Dermis blood vessel endothelial cell (primary cell): ENCODE measurements at regions not wholly inside any gene's neighbourhood (a gene's known extent, or its start where the extent isn't known, plus 50 kb on each side); places are given as distances from the start of the nearest gene placed in this dataset.

Experiments
- DNase-seq: peaks from one replicate; pipeline ENCODE4 v3.0.0; 2010

- no peak for DNase-seq
Measured at GRCh38 chr1:79441238-79441637, 434.7 kb upstream of the ADGRL4 start.

- DNase-seq: no peak
Measured at GRCh38 chr1:79437540-79437939, 431.0 kb upstream of the ADGRL4 start.

DNA sequence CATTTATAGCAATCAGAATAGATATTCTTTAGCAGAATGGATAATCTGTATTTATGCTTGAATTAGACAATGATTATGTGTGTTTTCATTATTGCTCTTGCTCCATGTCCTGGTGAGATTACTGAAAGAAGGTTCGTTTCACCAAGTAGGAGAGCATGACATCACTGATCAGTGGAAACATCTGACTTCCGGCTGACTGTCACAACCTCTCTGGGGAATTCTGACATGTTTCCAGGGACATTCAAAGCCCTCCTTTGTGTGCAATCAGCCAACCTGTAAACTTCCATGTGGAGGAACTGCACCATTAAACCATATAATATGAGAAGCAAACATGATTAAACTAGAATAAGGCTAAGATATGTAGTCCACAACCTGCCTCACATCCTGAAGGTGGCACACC lies 424.8 kb upstream of the ADGRL4 start:
- DNase-seq: peak; percentile 13

GRCh38 chr1:79430437-79430836 lies 423.9 kb upstream of the ADGRL4 start:
- DNase-seq: no peak

- no peak for DNase-seq
Measured at GRCh38 chr1:79422726-79423125, 416.2 kb upstream of the ADGRL4 start.

DNA sequence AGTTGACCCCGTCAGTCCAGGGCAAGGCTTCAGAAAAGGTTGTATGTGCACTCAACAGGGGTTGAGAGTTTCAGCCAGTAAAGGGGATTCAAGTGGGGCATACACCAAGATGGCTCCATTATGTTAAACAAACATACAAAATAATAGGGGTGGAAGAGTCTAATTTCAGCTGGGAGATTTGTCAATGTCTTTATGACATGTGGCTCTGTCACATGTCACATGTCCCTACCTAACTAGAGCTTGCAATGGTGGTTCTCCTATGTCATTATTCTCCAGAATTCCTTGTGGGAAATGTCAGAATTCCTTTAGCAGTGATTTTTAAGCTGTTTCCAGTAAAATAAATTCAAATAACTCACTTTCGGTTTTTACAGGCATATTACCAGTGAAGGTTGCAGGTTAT lies 392.0 kb upstream of the ADGRL4 start:
- DNase-seq: no peak

DNA sequence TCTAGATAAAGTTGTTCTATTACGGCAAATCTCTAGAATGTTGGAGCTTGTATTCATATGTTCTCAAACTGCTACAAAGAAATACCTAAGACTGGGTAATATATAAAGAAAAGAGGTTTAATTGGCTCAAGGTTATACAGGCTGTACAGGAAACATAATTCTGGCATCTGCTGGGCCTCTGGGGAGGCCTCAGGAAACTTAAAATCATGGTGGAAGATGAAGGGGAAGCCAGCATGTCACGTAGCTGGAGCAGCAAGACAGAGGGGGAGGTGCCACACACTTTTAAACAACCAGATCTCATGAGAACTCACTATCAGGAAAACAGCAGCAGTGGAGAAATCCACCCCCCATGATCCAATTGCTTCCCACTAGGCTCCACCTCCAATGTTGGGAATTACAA lies 390.4 kb upstream of the ADGRL4 start:
- no peak for DNase-seq

- DNase-seq: no peak
Measured at GRCh38 chr1:79388694-79389361, 382.3 kb upstream of the ADGRL4 start.

- no peak for DNase-seq
Measured at GRCh38 chr1:79386730-79387129, 380.2 kb upstream of the ADGRL4 start.

DNA sequence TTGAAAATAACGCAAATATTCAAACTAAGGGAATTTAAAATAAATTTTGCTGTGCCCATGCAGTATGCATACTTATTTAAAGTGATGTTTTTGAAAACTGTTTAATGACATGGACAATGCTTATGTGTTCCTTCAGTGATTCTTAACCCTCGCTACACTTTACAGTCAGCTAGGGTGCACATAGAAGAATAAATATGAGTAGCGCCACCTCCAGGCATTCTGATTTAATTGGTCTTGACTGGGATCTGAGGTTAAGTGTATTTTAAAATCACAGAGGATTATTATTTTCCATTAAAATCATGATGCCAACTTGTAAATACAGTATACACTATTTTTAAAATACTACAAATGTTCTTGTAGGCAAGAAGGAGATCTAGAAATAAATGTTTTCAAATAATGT lies 373.5 kb upstream of the ADGRL4 start:
- DNase-seq: no peak

DNA sequence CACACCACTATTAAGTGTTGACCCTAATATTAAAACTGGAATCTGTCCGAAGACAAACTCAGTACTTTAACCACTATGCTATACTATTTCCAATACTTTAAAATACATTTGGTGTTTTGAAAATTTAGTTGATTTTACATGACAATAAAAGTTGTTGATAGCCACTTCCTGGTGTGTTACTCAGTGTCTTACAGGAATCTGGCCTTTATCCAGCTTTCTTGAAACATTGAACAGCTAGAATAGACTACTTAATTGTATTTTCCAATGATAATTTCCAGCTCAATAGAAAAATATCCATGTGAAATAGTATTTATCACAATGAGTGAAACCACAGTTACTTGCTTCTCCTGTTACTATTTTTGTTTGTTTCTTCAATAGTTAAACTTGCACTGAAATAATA lies 369.6 kb upstream of the ADGRL4 start:
- DNase-seq: peak; percentile 20

DNA sequence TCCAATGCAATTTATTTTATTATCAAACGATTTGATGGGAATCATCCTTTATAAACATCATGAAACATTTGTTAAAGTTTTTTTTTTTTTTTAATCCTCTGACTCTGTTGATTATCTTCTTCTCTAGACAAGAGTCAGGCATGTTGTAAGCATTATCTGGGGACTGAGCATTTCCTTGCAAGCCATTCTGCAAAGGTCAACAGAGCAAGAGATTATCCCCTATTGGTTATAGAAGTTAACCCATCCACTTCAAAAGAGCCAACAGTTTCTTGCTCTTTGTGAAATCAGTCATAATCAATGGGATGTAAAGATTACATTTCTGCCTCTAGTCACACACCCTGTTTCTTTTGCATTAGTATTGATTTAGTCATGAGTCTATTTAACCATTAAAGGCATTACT lies 368.8 kb upstream of the ADGRL4 start:
- no peak for DNase-seq

GRCh38 chr1:79374397-79374796 lies 367.9 kb upstream of the ADGRL4 start:
- no peak for DNase-seq

GRCh38 chr1:79373481-79374125 lies 367.1 kb upstream of the ADGRL4 start:
- peak; percentile 2 for DNase-seq

GRCh38 chr1:79371802-79372201 lies 365.3 kb upstream of the ADGRL4 start:
- DNase-seq: no peak

- no peak for DNase-seq
Measured at GRCh38 chr1:79369091-79369490, 362.6 kb upstream of the ADGRL4 start.

- no peak for DNase-seq
Measured at GRCh38 chr1:79364896-79365295, 358.4 kb upstream of the ADGRL4 start.

GRCh38 chr1:79363430-79363829 lies 356.9 kb upstream of the ADGRL4 start:
- DNase-seq: no peak

GRCh38 chr1:79362470-79362869 lies 355.9 kb upstream of the ADGRL4 start:
- DNase-seq: no peak

DNA sequence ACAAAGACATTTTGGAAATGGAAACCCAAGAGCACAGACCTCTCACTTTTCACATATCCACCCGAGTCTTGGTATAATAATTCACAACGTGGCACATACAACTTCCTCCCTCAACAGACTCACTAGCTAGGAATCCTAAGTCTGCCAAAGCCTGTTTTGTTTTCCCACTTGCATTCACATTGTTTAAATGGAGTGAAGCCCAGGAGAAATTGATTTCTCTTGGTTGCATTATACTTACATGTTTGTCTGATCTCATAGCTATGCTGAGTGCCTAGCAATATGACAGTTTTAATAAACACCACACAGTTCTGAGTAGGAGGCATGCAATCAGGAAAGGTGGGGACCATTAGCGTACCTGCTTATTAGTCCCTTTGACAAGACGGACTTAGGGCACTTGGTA lies 348.6 kb upstream of the ADGRL4 start:
- peak; percentile 17 for DNase-seq

GRCh38 chr1:79353224-79353623 lies 346.7 kb upstream of the ADGRL4 start:
- DNase-seq: peak; percentile 80

DNA sequence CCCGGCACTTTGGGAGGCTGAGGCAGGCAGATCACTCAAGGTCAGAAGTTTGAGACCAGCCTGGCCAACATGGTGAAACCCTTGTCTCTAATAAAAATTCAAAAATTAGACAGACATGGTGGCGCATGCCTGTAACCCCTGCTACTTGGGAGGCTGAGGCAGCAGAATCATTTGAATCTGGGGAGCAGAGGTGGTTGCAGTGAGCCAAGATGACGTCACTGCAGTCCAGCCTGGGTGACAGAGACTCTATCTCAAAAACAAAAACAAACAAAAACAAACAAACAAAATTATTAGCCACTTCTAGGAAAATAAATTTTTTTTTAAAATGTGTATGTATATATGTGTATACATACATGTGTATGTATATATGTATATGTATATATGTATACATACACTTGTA lies 320.3 kb upstream of the ADGRL4 start:
- no peak for DNase-seq

DNA sequence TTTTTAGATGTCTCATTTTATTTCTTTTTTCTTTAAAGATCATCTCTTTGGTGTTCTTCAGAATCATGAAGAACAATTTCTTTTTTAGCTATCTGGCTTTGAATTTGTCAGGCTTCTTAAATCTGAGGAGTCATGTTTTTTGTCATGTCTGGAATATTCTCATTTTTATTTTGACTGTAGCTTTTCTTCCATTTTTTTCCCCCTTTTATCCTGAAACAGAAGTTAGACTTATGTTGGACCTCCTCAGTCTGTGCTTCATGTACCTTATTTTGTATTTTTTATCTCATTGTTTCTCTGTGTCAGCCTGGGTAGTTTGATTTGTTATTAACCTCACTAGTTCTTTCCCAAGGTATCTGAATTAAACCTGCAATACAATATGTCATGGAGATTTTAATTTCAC lies 319.2 kb upstream of the ADGRL4 start:
- DNase-seq: no peak

GRCh38 chr1:79325126-79325525 lies 318.6 kb upstream of the ADGRL4 start:
- no peak for DNase-seq
